ENCODE measurements at regions not wholly inside any gene's neighbourhood (a gene's known extent, or its start where the extent isn't known, plus 50 kb on each side); places are given as distances from the start of the nearest gene placed in this dataset.

DNA sequence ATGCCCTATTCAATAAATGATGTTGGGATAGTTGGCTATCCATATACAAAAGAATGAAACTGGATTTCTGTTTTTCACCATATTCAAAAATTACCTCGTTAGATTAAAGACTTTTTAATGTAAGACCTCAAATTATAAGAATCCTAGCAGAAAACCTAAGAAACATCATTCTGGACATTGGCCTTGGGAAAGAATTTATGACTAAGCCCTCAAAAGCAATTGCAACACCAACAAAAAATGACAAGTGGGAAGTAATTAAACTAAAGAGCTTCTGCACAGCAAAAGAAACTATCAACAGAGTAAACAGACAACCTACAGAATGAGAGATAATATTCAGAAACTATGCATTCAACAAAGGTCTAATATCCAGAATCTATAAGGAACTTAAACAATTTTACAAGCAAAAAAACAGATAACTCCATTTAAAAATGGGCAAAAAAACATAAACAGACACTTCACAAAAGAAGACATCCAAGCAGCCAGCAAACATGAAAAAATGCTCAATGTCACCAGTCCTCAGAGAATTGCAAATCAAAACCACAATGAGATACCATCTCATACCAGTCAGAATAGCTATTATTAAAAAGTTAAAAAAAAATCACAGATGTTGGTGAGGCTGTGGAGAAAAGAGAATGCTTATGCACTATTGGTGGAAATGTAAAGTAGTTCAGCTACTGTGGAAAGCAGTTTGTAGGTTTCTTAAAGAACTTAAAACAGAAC is 309.8 kb downstream of the AHR start:
- Mint-ChIP-seq H3K9me3 (peaks cover 13% of the 10 kb centered on the region), H3K27ac (no peak overlapping the region), H3K4me1 (no peaks in the 10 kb centered on the region), H3K36me3 (no peaks in the 10 kb centered on the region), H3K4me3 (no peak overlapping the region), H3K27me3 (peaks cover 9% of the 10 kb centered on the region)

DNA sequence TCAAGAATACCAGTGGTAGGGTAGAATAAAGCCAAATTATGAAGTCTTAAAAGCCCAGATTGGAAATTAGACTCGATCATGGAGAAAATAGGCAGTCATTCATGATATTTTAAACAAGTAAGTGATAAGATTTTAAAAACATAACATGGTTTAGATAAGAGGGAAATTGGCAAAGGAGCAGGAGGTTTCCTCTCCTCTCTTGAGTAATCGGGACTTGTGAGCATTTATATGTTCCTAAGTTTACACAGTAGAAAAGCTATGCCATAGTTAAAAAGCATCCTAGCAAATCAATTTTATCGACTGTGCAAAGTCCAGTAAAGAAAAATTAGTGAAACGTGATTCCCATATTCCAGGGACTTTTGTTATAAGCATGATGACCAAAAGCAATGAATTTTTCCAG is 313.2 kb downstream of the AHR start:
- no peak overlapping the region for H3K27ac Mint-ChIP-seq
- H3K36me3 Mint-ChIP-seq = no peaks in the 10 kb centered on the region
- no peaks in the 10 kb centered on the region for H3K4me1 Mint-ChIP-seq
- H3K27me3 Mint-ChIP-seq = no peaks in the 10 kb centered on the region
- no peak overlapping the region for H3K4me3 Mint-ChIP-seq
- H3K9me3 Mint-ChIP-seq = no peaks in the 10 kb centered on the region

DNA sequence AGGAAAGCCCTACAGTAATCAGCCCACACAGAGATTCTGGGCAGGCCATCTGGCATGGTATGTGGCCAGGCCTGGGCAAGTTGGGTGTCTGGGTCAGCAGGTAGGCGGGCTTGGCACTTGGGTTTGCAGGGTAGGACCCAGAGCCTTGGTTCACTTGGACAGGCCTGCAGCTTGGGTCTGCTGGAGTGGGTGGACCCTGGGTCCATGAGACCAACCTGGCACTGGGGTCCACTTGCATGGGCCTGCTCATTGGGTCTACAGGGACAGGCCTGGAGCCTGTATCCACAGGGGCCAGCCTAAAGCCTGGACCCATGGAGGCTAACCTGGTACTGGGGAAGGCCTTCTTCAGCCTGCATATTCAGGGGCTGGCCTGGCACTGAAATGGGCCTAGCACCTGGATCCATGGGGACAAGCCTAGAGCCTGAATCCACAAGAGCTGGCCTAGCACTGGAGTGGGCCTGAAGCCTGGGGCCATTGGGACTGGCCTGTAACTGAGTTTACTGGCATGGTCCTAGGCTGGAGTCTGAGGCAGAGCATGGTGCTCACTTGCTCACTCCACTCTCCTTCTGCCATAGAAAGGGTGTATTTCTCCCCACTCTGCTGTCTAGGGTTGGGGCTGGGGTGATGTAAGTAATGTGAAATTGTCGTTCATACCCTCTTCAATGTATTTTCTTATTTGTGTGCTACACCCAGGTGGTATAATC is 315.0 kb downstream of the AHR start:
- no peaks in the 10 kb centered on the region for H3K9me3 Mint-ChIP-seq
- no peaks in the 10 kb centered on the region for H3K27me3 Mint-ChIP-seq
- H3K36me3 Mint-ChIP-seq = no peaks in the 10 kb centered on the region
- H3K27ac Mint-ChIP-seq = no peak overlapping the region
- no peaks in the 10 kb centered on the region for H3K4me1 Mint-ChIP-seq
- no peak overlapping the region for H3K4me3 Mint-ChIP-seq

DNA sequence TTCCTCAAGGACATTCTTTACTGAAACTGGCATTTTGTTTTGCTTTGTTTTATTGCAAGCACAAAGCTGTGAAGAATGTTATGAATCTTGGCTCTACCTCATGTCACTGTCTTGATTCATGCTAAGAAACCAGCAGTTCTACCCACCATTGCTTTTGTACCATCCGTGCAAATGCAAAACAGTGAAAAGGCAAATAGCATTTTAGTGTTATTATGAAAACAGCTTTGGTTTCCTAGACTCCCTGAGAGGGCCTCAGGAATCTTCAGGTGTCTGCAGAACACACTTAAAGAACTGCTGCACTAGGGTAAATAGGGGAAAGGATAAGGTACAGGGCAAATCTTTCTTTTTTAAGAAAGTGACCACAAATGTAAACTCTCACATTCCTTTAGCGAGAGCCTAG is 318.9 kb downstream of the AHR start:
- H3K4me3 Mint-ChIP-seq = no peak overlapping the region
- no peaks in the 10 kb centered on the region for H3K27me3 Mint-ChIP-seq
- no peak overlapping the region for H3K27ac Mint-ChIP-seq
- H3K9me3 Mint-ChIP-seq = no peaks in the 10 kb centered on the region
- no peaks in the 10 kb centered on the region for H3K4me1 Mint-ChIP-seq
- H3K36me3 Mint-ChIP-seq = no peaks in the 10 kb centered on the region

DNA sequence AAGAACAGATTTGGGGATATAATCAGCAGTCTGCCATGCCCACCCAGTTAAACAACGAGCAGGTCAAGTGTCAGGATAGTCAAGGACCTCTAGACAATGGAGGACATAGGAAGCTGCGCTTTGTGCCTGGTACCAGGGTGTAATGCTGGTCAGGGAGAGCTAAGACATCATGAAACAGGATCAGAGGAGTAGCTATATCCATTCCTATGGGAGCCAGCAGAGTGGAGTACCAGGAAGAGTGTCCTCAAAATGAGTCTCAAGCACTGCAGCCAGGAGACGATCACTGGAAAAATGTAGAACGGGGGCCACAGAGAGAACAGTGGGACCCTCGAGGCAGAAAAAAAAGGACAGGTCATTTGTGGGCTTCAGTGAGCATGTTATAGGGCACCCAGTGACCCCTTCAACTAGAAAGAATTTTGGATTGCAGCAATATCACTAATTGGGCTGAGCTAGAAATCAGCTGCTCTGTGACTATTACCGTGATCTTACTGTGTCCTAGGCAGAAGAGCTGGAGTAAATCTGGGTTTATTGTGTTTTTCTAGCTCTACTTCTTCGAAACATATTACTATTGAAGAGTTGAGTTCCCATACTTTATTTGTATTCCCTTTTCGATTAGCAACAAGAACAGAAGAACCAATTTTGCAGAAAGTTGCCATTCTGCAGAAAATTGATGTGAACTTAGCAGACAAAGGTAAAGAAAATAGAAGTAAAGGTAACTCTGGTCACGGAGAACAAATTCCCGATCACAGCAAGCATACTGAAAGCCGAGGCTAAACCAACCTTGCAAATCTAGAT is 319.6 kb downstream of the AHR start:
- H3K27me3 Mint-ChIP-seq = peaks cover under 1% of the 10 kb centered on the region
- no peak overlapping the region for H3K27ac Mint-ChIP-seq
- H3K9me3 Mint-ChIP-seq = no peaks in the 10 kb centered on the region
- no peaks in the 10 kb centered on the region for H3K4me1 Mint-ChIP-seq
- no peak overlapping the region for H3K4me3 Mint-ChIP-seq
- H3K36me3 Mint-ChIP-seq = no peaks in the 10 kb centered on the region

DNA sequence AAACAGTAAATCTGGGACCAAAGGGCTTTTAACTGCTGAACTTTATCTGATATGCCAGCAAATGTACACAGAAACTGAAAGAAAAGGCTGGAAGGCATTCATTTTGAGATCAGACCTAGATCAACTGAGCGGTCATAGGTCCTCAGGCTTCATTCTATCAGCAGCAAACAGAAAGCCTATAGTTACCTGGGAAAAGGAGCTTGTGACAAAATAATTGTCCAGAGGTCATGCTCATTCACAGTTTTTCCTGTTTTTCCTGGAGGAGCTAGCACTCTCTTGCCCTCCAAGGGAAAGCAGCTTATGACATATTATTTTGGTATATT is 320.2 kb downstream of the AHR start:
- Mint-ChIP-seq H3K27me3 (peaks cover 3% of the 10 kb centered on the region), H3K27ac (no peak overlapping the region), H3K4me3 (no peak overlapping the region), H3K36me3 (no peaks in the 10 kb centered on the region), H3K9me3 (no peaks in the 10 kb centered on the region), H3K4me1 (no peaks in the 10 kb centered on the region)

DNA sequence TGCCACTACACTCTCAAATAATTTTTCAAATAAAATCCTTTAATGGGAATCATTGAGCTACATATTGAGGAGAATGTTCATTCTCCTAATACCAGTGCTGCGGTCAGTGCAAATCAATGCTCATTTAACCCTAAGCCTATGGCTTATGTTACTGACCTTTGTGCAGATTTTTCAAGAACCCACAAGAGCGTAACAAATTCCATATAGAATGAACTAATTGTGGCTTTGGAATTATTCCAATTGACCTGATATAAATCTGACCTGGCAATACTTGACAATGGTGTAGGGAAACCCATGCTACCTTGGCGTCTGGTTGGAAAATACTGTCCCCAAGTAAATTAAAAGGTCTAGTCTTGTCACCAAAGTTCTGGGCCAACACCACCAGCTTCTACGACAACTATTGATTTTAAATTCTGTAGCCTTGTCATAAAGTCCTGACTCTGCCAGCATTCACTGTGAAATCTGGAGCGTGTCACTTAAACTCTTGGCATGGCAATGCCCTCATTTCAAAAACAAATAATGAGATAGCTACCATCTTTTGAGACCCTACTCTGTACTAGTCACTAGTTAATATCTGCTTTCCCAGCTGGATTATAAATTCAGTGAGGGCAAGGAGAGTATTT is 320.9 kb downstream of the AHR start:
- H3K36me3 Mint-ChIP-seq = no peaks in the 10 kb centered on the region
- no peaks in the 10 kb centered on the region for H3K4me1 Mint-ChIP-seq
- H3K27ac Mint-ChIP-seq = no peak overlapping the region
- H3K27me3 Mint-ChIP-seq = peaks cover 3% of the 10 kb centered on the region
- H3K4me3 Mint-ChIP-seq = no peak overlapping the region
- H3K9me3 Mint-ChIP-seq = no peaks in the 10 kb centered on the region

DNA sequence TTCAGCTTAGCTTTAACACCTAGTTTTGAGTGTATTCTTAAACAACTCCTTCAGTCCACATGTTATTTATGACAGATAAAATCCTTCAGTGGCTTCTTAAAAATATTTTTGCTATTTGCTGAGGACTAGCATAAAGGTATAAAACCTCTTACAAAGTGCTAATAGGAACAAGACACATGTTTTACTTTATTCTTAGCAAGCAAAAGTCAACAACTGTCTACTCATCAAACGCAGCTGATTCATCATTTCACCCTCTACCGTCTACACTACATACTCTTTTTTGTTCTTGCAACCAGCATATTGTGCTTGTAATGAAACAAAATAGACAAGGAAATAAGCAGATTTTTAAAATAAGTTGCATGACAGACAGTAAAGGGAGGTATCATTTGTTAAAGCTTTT is 319.7 kb downstream of the SNX13 start:
- Mint-ChIP-seq H3K4me1 (no peaks in the 10 kb centered on the region), H3K27me3 (peaks cover 3% of the 10 kb centered on the region), H3K27ac (no peak overlapping the region), H3K4me3 (no peak overlapping the region), H3K36me3 (no peaks in the 10 kb centered on the region), H3K9me3 (no peaks in the 10 kb centered on the region)

DNA sequence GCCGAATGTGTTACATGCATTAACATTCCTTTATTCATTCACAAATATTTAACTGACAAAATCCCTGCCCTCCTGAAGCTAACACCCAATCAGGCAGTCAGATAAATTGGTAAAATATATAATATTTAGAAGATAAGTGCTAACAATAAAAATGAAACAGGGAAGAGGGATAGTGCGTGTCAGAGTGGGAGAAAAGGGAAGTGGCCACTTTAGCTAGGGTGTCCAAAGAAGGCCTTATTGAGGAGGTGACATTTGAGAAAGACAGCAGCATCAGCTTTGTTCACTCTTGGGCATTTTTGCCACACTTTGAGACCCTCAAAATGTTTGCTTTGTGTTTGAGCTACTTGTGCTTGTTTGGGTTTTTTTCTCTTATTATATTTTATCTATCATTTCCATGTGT is 317.8 kb downstream of the SNX13 start:
- Mint-ChIP-seq H3K4me1 (no peaks in the 10 kb centered on the region), H3K27ac (no peak overlapping the region), H3K27me3 (peaks cover 3% of the 10 kb centered on the region), H3K36me3 (no peaks in the 10 kb centered on the region), H3K4me3 (no peak overlapping the region), H3K9me3 (no peaks in the 10 kb centered on the region)

DNA sequence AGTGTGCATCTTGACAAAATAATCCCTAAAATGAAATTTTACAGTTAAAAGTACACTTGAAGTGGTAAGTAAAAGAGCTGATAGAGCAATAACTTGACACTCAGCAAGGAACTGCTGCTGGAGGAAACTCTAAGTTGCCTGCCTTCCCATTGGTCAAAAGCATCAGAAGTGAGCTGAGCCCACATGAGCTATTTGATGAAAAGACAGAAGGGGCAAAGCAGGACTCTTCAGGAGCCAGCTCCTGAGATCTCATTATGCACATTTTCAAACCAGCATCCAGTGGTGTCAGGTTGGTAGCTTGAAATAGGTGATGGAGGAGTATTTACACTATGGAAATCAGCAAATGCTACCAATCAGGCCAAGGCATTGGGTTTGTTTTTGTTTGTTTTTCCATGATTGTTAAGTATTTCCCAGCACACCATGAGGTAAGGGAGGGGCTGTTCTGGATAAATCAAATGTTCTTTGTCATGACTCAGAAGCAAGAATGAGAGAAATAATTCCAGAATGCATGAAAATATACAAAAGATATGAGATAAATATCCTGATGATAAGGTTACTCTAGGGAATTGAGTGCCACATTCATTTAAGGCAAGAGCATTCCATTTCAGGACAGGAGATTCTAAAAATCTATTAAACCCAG is 316.6 kb downstream of the SNX13 start:
- Mint-ChIP-seq H3K27ac (no peak overlapping the region), H3K4me1 (no peaks in the 10 kb centered on the region), H3K36me3 (no peaks in the 10 kb centered on the region), H3K9me3 (no peaks in the 10 kb centered on the region), H3K27me3 (peaks cover 3% of the 10 kb centered on the region), H3K4me3 (no peak overlapping the region)

DNA sequence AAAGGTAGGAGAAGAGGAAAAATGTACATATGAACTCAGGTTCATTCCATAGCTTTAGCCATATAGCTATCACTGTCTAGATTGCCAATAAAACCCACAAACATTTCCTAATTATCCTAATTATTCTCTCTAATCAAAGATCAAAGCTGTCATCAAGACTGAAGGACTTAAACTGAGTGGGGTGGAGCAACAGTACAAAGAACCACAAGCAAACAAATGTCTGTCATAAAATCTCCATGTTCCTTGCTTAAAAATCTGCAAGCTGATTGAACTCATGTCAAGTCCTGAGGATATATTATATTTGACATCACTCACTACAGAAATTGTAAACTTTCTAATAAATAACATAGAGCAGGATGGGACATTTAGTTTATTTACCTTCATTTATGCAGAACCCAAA is 315.9 kb downstream of the SNX13 start:
- no peak overlapping the region for H3K4me3 Mint-ChIP-seq
- H3K27ac Mint-ChIP-seq = no peak overlapping the region
- no peaks in the 10 kb centered on the region for H3K9me3 Mint-ChIP-seq
- H3K27me3 Mint-ChIP-seq = peaks cover 3% of the 10 kb centered on the region
- no peaks in the 10 kb centered on the region for H3K36me3 Mint-ChIP-seq
- no peaks in the 10 kb centered on the region for H3K4me1 Mint-ChIP-seq

DNA sequence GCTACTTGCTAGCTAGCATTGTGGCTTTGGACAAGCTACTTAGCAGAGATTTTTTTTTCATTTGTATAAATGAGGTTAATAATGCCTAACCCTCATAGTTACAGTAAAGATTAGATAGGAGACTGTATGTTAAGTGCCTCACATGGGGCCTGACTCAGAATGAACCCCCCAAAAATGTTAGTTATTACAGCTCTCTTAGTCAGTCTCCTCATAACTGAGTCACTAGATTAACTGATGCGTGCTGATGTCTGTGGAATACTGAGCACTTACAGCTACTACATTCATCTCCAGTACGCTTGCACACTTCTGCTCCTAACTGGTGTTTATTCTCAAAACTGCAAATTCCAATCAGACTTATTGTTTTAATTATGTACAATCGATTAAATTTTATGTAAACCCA is 315.3 kb downstream of the SNX13 start:
- Mint-ChIP-seq H3K9me3 (no peaks in the 10 kb centered on the region), H3K27ac (no peak overlapping the region), H3K27me3 (peaks cover 3% of the 10 kb centered on the region), H3K4me1 (no peaks in the 10 kb centered on the region), H3K36me3 (no peaks in the 10 kb centered on the region), H3K4me3 (no peak overlapping the region)

DNA sequence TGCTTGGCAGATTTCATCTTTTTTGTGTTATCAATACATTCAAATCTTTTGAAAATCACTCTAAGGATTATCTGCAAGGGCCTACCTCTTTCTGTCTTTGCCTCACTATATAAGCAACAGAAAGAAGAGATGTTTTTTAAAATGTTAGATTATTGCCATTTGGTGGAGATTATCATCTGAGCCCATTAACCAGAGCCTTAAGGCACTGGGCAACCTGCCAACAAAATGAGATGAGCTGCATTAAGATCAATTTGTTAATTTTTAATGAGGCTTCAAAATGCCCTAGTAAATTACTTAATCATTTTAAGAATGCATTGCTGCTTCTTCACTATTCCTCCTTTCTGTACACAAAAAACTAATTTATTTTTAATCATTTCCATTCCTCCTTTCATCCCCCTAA is 314.1 kb downstream of the SNX13 start:
- no peak overlapping the region for H3K4me3 Mint-ChIP-seq
- peaks cover 3% of the 10 kb centered on the region for H3K27me3 Mint-ChIP-seq
- H3K27ac Mint-ChIP-seq = no peak overlapping the region
- H3K36me3 Mint-ChIP-seq = no peaks in the 10 kb centered on the region
- no peaks in the 10 kb centered on the region for H3K9me3 Mint-ChIP-seq
- H3K4me1 Mint-ChIP-seq = no peaks in the 10 kb centered on the region

DNA sequence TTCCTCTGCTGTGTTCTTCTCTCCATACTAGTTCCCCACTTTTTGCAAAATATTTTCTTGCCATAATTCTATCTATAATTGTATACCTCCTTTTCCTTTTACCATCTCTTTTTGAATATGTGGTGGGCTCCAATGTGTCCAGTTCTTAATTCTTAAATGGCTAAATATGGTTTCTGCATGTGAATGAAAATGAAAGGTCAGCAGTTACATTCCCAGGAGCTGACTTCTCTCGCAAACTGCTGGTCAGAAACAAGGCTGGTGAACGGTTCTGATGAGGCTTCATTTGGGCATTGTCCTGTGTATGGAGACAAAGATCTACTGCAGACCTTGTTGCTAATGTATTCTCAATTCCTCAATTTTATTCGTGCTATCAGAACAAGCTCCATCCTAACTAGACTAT is 309.2 kb downstream of the SNX13 start:
- Mint-ChIP-seq H3K27ac (no peak overlapping the region), H3K4me1 (no peaks in the 10 kb centered on the region), H3K4me3 (no peak overlapping the region), H3K27me3 (no peaks in the 10 kb centered on the region), H3K36me3 (no peaks in the 10 kb centered on the region), H3K9me3 (no peaks in the 10 kb centered on the region)

DNA sequence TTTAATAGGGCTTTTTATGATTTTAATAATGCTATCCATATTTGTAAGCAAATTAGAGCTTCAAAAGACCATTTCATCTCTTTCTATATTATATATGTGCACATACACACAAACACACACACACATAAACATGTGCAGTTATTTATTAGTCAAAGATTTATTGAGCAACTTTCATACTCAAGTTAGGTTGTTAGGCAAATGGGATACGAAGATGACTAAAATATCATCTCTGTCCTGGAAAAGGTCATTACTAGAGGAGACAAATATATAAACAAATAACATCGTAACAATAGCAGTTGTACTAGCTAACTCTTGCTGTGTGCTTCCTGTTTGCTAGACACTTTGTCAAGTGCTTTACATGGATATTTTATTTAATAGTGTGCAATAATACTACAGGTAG is 307.9 kb downstream of the SNX13 start:
- no peaks in the 10 kb centered on the region for H3K4me1 Mint-ChIP-seq
- no peak overlapping the region for H3K4me3 Mint-ChIP-seq
- no peaks in the 10 kb centered on the region for H3K9me3 Mint-ChIP-seq
- no peaks in the 10 kb centered on the region for H3K36me3 Mint-ChIP-seq
- H3K27me3 Mint-ChIP-seq = no peaks in the 10 kb centered on the region
- H3K27ac Mint-ChIP-seq = no peak overlapping the region

All from activated naive CD4-positive, alpha-beta T cell treated with anti-CD3 and anti-CD28 coated beads, Interleukin-2, amount 50 U/mL, for 24 hours (primary cell).